Mucosa of descending colon (tissue), 3 donors: ENCODE measurements at regions not wholly inside any gene's neighbourhood (a gene's known extent, or its start where the extent isn't known, plus 50 kb on each side); places are given as distances from the start of the nearest gene placed in this dataset.

Experiments
- ATAC-seq: fragments of 200-7000 bp; cut with Tn5 transposase; one replicate; pipeline ENCODE4 v1.9.1; 2020; ENCODE audit warnings: mild to moderate bottlenecking, moderate library complexity
- DNase-seq, 3 donors: peaks; one replicate each; pipeline ENCODE4 v3.0.0-alpha.2; 2020
- H3K36me3 ChIP-seq: fragments of 200-600 bp; one replicate; pipeline ENCODE4 v1.8.0; 2021; ENCODE audit warnings: low read depth, mild to moderate bottlenecking
- H3K4me1 ChIP-seq: fragments of 200-600 bp; one replicate; pipeline ENCODE4 v1.8.0; 2021; ENCODE audit warnings: low read depth, mild to moderate bottlenecking
- H3K4me3 ChIP-seq: fragments of 200-600 bp; one replicate; pipeline ENCODE4 v1.8.0; 2021; ENCODE audit warnings: mild to moderate bottlenecking
- H3K9me3 ChIP-seq: fragments of 200-600 bp; one replicate; pipeline ENCODE4 v1.8.0; 2021; ENCODE audit warnings: mild to moderate bottlenecking
- intact Hi-C, 2 donors: fragments of 100-400 bp; cut with DNase I in 1 of 2; cut with micrococcal nuclease in 1 of 2; formaldehyde crosslinking; loops; one replicate each; pipeline versions ENCODE4 v1.11.0 to v1.11.1; 2022; cut with DNase I, micrococcal nuclease
- TF ChIP-seq, protein P1 (sequence below): fragments of 200-600 bp; IDR thresholded peaks from one replicate; pipeline ENCODE4 v1.8.0; 2022; ENCODE audit warnings: antibody characterized with exemption, mild to moderate bottlenecking
- donor health status: DM: no; HTN: no; CAD: no; lungs with moderate emphysema.
- donor health status: DM: no; HTN: no; CAD: no.
- donor health status: DM: no; HTN: yes; CAD: no.

DNA sequence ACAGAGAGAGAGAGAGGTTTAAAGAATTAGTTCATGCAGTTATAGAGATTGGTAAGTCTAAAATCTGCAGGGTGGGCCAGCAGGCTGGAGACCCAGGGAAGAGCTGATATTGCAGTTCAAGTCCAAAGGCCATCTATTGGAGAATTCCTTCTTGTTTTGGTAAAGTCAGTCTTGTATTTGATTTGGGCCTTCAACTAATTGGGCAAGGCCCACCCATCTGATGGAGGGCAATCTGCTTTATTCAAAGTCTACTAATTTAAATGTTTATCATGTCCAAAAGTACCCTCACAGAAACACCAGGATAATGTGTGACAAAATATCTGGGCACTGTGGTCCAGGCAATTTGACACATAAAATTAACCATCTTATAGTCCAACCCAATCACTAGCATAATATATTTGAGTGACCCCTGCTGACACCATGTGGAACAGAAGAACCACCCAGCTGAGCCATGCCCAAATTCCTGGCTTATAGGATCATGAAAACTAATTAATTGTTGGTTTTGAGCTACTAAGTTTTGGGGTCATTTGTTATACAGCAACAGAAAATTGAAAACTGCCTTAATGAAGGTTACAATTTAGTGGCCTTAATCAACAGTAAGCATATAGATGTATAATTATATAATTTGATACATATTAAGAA lies 109.1 kb upstream of the PLXNC1 start:
- no peaks in the 10 kb centered on the region for H3K4me1 ChIP-seq
- H3K9me3 ChIP-seq: no peaks in the 10 kb centered on the region
- H3K4me3 ChIP-seq: no peak overlapping the region
- intact Hi-C loops: no loop called here
- ATAC-seq (no peak), DNase-seq (no peak)
- TF ChIP-seq, protein P1, sequence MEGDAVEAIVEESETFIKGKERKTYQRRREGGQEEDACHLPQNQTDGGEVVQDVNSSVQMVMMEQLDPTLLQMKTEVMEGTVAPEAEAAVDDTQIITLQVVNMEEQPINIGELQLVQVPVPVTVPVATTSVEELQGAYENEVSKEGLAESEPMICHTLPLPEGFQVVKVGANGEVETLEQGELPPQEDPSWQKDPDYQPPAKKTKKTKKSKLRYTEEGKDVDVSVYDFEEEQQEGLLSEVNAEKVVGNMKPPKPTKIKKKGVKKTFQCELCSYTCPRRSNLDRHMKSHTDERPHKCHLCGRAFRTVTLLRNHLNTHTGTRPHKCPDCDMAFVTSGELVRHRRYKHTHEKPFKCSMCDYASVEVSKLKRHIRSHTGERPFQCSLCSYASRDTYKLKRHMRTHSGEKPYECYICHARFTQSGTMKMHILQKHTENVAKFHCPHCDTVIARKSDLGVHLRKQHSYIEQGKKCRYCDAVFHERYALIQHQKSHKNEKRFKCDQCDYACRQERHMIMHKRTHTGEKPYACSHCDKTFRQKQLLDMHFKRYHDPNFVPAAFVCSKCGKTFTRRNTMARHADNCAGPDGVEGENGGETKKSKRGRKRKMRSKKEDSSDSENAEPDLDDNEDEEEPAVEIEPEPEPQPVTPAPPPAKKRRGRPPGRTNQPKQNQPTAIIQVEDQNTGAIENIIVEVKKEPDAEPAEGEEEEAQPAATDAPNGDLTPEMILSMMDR: no peak
- no peaks in the 10 kb centered on the region for H3K36me3 ChIP-seq

DNA sequence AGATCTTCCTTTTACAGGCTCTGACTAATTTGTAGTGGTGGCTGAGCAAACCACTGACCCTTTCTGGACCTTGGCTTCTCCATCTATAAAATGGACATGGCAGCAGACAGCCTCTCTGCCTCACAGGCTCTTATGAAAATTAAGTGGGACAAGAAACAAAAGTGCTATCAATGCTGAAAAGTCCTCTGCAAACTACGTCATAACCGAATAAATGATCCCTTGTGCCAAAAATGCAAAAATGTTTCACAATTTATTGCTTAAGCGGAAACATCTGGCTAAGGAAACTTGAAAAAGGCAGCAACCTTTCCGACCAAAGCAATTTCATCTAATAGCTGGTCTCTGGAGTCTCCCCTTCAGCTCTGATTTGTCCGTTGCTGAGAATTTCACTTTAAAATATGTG lies 108.5 kb upstream of the PLXNC1 start:
- Histone ChIP-seq H3K4me1 (no peaks in the 10 kb centered on the region), H3K36me3 (no peaks in the 10 kb centered on the region), H3K4me3 (no peak overlapping the region), H3K9me3 (no peaks in the 10 kb centered on the region)
- intact Hi-C loops: no loop called here
- DNase-seq: no peak
- TF ChIP-seq, protein P1: no peak
- ATAC-seq: no peak

DNA sequence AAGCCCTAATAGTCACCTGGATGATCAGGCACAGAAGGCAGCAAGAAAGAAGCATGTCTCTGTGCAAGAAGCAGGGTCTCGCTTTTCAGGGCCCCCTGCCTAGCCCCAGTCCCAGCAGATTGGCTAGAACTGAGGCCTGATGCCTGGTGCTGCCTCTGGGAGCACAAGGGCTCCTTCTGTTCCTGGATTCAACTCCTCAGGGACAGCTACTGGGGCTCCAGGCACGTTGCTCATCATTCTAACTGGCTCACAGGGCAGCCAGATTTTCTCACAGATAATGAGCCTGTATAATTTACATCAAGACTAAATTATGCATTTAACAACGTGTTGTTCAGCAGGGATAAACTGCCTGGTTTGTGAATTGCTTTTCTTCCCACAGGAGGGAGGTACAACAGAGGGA lies 106.5 kb upstream of the PLXNC1 start:
- DNase-seq: no peak
- no peak for ATAC-seq
- intact Hi-C loops: no loop called here
- Histone ChIP-seq H3K9me3 (no peaks in the 10 kb centered on the region), H3K36me3 (no peaks in the 10 kb centered on the region), H3K4me1 (no peaks in the 10 kb centered on the region), H3K4me3 (no peak overlapping the region)
- TF ChIP-seq, protein P1: no peak

DNA sequence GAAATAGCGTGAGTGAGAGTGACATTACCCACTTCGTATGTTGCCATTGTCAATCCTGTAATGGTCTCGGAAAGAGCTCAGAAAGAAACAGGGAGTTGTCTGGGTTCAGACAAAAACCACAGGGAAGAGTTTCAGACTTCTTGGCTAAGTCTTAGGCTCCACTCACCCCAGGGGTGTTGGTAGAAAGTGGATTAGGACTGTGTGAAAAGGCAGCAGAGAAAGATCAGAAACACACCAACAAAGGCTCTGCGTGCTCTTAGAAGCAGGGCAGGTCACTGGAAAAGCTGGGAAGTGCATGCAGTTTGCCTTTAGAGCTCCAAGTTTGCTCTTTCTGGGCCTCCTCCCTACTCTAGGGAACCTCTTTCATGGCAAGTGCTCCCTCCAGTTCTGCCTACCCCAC lies 106.1 kb upstream of the PLXNC1 start:
- intact Hi-C loops: no loop called here
- Histone ChIP-seq H3K36me3 (no peaks in the 10 kb centered on the region), H3K9me3 (no peaks in the 10 kb centered on the region), H3K4me3 (no peak overlapping the region), H3K4me1 (no peaks in the 10 kb centered on the region)
- no peak for DNase-seq
- ATAC-seq: no peak
- TF ChIP-seq, protein P1: no peak

DNA sequence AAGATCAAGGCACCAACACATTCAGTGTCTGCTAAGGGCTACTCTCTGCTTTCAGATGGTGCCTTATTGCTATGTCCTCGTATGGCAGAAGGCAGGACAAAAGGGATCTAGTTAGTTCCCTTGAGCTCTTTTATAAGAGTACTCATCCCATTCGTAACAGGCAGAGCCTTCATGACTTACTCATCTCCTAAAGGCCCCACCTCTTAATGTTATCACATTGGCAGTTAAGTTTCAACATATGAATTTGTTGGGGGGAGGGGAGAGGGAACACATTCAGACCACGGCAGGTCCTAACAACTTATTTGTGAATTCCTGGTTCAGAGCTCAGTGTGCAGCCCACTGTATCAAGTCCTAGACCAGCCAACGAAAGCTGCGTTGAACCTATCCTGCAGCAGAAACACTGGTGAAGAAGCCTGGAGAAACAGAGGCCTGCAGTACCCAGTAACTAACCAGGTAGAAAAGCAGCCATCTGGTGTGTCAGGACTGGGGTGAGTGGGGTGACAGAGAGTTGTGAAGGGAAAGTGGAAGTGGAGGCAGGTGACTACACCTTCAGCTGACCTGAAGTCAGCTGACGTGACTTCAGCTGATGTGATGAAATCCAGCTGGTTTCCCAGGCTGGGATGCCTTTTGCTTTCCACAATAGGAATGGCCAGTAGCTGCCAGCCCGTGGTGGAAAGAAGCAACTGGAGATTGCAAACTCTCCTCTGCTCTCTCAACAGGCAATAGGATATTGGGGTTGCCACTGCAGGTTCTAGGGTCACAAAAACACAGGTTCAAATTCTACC lies 101.6 kb upstream of the PLXNC1 start:
- H3K9me3 ChIP-seq: no peaks in the 10 kb centered on the region
- intact Hi-C loops: no loop called here
- DNase-seq: no peak
- no peak for ATAC-seq
- TF ChIP-seq, protein P1: no peak
- H3K36me3 ChIP-seq: no peaks in the 10 kb centered on the region
- H3K4me3 ChIP-seq: no peak overlapping the region
- H3K4me1 ChIP-seq: no peaks in the 10 kb centered on the region
